ENCODE measurements at regions not wholly inside any gene's neighbourhood (a gene's known extent, or its start where the extent isn't known, plus 50 kb on each side); places are given as distances from the start of the nearest gene placed in this dataset.

DNA sequence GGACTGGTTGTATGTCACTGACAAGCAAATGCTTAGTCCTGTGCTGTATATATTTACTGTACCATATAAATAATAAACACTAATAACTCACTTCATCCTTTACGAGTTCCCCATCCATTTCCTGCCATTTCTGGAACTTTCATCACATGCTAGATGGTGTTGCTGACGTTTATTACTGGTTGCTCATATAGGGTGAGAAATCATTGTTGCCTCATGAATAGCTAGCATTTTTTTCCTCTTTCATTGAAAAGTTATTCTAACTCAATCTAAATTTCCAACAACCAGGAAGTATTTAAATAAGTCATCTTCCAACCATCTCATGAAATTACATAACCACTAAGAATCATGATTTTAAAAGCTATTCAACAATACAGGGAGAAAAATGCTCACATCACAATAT, 88.6 kb upstream of the RCN1 start:
- TF ChIP-seq, protein P1, sequence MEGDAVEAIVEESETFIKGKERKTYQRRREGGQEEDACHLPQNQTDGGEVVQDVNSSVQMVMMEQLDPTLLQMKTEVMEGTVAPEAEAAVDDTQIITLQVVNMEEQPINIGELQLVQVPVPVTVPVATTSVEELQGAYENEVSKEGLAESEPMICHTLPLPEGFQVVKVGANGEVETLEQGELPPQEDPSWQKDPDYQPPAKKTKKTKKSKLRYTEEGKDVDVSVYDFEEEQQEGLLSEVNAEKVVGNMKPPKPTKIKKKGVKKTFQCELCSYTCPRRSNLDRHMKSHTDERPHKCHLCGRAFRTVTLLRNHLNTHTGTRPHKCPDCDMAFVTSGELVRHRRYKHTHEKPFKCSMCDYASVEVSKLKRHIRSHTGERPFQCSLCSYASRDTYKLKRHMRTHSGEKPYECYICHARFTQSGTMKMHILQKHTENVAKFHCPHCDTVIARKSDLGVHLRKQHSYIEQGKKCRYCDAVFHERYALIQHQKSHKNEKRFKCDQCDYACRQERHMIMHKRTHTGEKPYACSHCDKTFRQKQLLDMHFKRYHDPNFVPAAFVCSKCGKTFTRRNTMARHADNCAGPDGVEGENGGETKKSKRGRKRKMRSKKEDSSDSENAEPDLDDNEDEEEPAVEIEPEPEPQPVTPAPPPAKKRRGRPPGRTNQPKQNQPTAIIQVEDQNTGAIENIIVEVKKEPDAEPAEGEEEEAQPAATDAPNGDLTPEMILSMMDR (conservative IDR thresholded peaks at IDR 0.05; ENCODE audit: low read length) = no peak
- no peak for TF ChIP-seq EZH2phosphoT487 (IDR thresholded peaks at IDR 0.05; ENCODE audit: borderline replicate concordance)

All from Loucy (cell line).